ENCODE measurements at regions not wholly inside any gene's neighbourhood (a gene's known extent, or its start where the extent isn't known, plus 50 kb on each side); places are given as distances from the start of the nearest gene placed in this dataset.

GRCh38 chr5:73280386-73280785 is 107.4 kb downstream of the TMEM174 start:
- Histone ChIP-seq H3K4me3 (ENCODE audit: low read length) (no peak overlapping the region), H3K36me3 (ENCODE audit: control insufficient read depth, low read depth, low read length) (no peaks in the 10 kb centered on the region), H3K9ac (ENCODE audit: low read length) (no peak overlapping the region), H3K9me3 (ENCODE audit: control insufficient read depth, low read depth, low read length) (no peaks in the 10 kb centered on the region), H3K27me3 (ENCODE audit: control insufficient read depth, insufficient read depth, low read length) (peaks cover 11% of the 10 kb centered on the region), H3K27ac (ENCODE audit: low read length) (no peak overlapping the region), H3K4me1 (ENCODE audit: control insufficient read depth, low read depth, low read length) (peaks cover 19% of the 10 kb centered on the region)

- no peak overlapping the region for H3K4me3 ChIP-seq (ENCODE audit: low read length)
- peaks cover 11% of the 10 kb centered on the region for H3K27me3 ChIP-seq (ENCODE audit: control insufficient read depth, insufficient read depth, low read length)
- H3K27ac ChIP-seq (ENCODE audit: low read length) = no peak overlapping the region
- H3K36me3 ChIP-seq (ENCODE audit: control insufficient read depth, low read depth, low read length) = no peaks in the 10 kb centered on the region
- no peak overlapping the region for H3K9ac ChIP-seq (ENCODE audit: low read length)
- no peaks in the 10 kb centered on the region for H3K9me3 ChIP-seq (ENCODE audit: control insufficient read depth, low read depth, low read length)
- peaks cover 25% of the 10 kb centered on the region for H3K4me1 ChIP-seq (ENCODE audit: control insufficient read depth, low read depth, low read length)
Measured at GRCh38 chr5:73279805-73280204, 106.8 kb downstream of the TMEM174 start.

- Histone ChIP-seq H3K4me3 (ENCODE audit: low read length) (no peak overlapping the region), H3K9me3 (ENCODE audit: control insufficient read depth, low read depth, low read length) (no peaks in the 10 kb centered on the region), H3K27me3 (ENCODE audit: control insufficient read depth, insufficient read depth, low read length) (peaks cover 11% of the 10 kb centered on the region), H3K9ac (ENCODE audit: low read length) (no peak overlapping the region), H3K36me3 (ENCODE audit: control insufficient read depth, low read depth, low read length) (no peaks in the 10 kb centered on the region), H3K4me1 (ENCODE audit: control insufficient read depth, low read depth, low read length) (peaks cover 25% of the 10 kb centered on the region), H3K27ac (ENCODE audit: low read length) (no peak overlapping the region)
Measured at GRCh38 chr5:73278693-73279092, 105.7 kb downstream of the TMEM174 start.

- Histone ChIP-seq H3K36me3 (ENCODE audit: control insufficient read depth, low read depth, low read length) (no peaks in the 10 kb centered on the region), H3K9ac (ENCODE audit: low read length) (no peak overlapping the region), H3K27ac (ENCODE audit: low read length) (no peak overlapping the region)
Measured at GRCh38 chr5:73274881-73275663, 102.1 kb downstream of the TMEM174 start.

GRCh38 chr5:73274121-73274520 is 101.1 kb downstream of the TMEM174 start:
- no peak overlapping the region for H3K27ac ChIP-seq (ENCODE audit: low read length)
- H3K9me3 ChIP-seq (ENCODE audit: control insufficient read depth, low read depth, low read length) = no peaks in the 10 kb centered on the region
- H3K9ac ChIP-seq (ENCODE audit: low read length) = no peak overlapping the region
- peaks cover 11% of the 10 kb centered on the region for H3K27me3 ChIP-seq (ENCODE audit: control insufficient read depth, insufficient read depth, low read length)
- no peak overlapping the region for H3K4me3 ChIP-seq (ENCODE audit: low read length)
- H3K36me3 ChIP-seq (ENCODE audit: control insufficient read depth, low read depth, low read length) = no peaks in the 10 kb centered on the region
- peaks cover 6% of the 10 kb centered on the region for H3K4me1 ChIP-seq (ENCODE audit: control insufficient read depth, low read depth, low read length)

More at GRCh38 chr5:73274881-73275663, 102.1 kb downstream of the TMEM174 start:
- peaks cover 6% of the 10 kb centered on the region for H3K4me1 ChIP-seq (ENCODE audit: control insufficient read depth, low read depth, low read length)
- peaks cover 11% of the 10 kb centered on the region for H3K27me3 ChIP-seq (ENCODE audit: control insufficient read depth, insufficient read depth, low read length)
- H3K4me3 ChIP-seq (ENCODE audit: low read length) = no peak overlapping the region
- no peaks in the 10 kb centered on the region for H3K9me3 ChIP-seq (ENCODE audit: control insufficient read depth, low read depth, low read length)

GRCh38 chr5:73273379-73274050 is 100.5 kb downstream of the TMEM174 start:
- Histone ChIP-seq H3K9me3 (ENCODE audit: control insufficient read depth, low read depth, low read length) (no peaks in the 10 kb centered on the region), H3K4me3 (ENCODE audit: low read length) (no peak overlapping the region), H3K27ac (ENCODE audit: low read length) (no peak overlapping the region), H3K36me3 (ENCODE audit: control insufficient read depth, low read depth, low read length) (no peaks in the 10 kb centered on the region), H3K4me1 (ENCODE audit: control insufficient read depth, low read depth, low read length) (peaks cover 6% of the 10 kb centered on the region), H3K27me3 (ENCODE audit: control insufficient read depth, insufficient read depth, low read length) (peaks cover 11% of the 10 kb centered on the region), H3K9ac (ENCODE audit: low read length) (no peak overlapping the region)

GRCh38 chr5:73272351-73272750 is 99.4 kb downstream of the TMEM174 start:
- H3K4me3 ChIP-seq (ENCODE audit: low read length) = no peak overlapping the region
- H3K36me3 ChIP-seq (ENCODE audit: control insufficient read depth, low read depth, low read length) = no peaks in the 10 kb centered on the region
- H3K4me1 ChIP-seq (ENCODE audit: control insufficient read depth, low read depth, low read length) = peaks cover 6% of the 10 kb centered on the region
- peaks cover 17% of the 10 kb centered on the region for H3K27me3 ChIP-seq (ENCODE audit: control insufficient read depth, insufficient read depth, low read length)
- H3K27ac ChIP-seq (ENCODE audit: low read length) = no peak overlapping the region
- H3K9me3 ChIP-seq (ENCODE audit: control insufficient read depth, low read depth, low read length) = no peaks in the 10 kb centered on the region
- H3K9ac ChIP-seq (ENCODE audit: low read length) = no peak overlapping the region

GRCh38 chr5:73268826-73269225 is 95.8 kb downstream of the TMEM174 start:
- H3K9ac ChIP-seq (ENCODE audit: low read length) = no peak overlapping the region
- H3K27ac ChIP-seq (ENCODE audit: low read length) = no peak overlapping the region
- H3K4me3 ChIP-seq (ENCODE audit: low read length) = no peak overlapping the region
- no peaks in the 10 kb centered on the region for H3K9me3 ChIP-seq (ENCODE audit: control insufficient read depth, low read depth, low read length)
- peaks cover 5% of the 10 kb centered on the region for H3K4me1 ChIP-seq (ENCODE audit: control insufficient read depth, low read depth, low read length)
- no peaks in the 10 kb centered on the region for H3K36me3 ChIP-seq (ENCODE audit: control insufficient read depth, low read depth, low read length)
- H3K27me3 ChIP-seq (ENCODE audit: control insufficient read depth, insufficient read depth, low read length) = peaks cover 10% of the 10 kb centered on the region

GRCh38 chr5:73267766-73268435 is 94.9 kb downstream of the TMEM174 start:
- Histone ChIP-seq H3K9ac (ENCODE audit: low read length) (no peak overlapping the region), H3K27me3 (ENCODE audit: control insufficient read depth, insufficient read depth, low read length) (peaks cover 10% of the 10 kb centered on the region), H3K4me1 (ENCODE audit: control insufficient read depth, low read depth, low read length) (peaks cover 5% of the 10 kb centered on the region), H3K36me3 (ENCODE audit: control insufficient read depth, low read depth, low read length) (no peaks in the 10 kb centered on the region), H3K9me3 (ENCODE audit: control insufficient read depth, low read depth, low read length) (no peaks in the 10 kb centered on the region), H3K27ac (ENCODE audit: low read length) (no peak overlapping the region), H3K4me3 (ENCODE audit: low read length) (no peak overlapping the region)

GRCh38 chr5:73266925-73267765 is 94.2 kb downstream of the TMEM174 start:
- Histone ChIP-seq H3K4me3 (ENCODE audit: low read length) (no peak overlapping the region), H3K27ac (ENCODE audit: low read length) (no peak overlapping the region), H3K4me1 (ENCODE audit: control insufficient read depth, low read depth, low read length) (peaks cover 5% of the 10 kb centered on the region), H3K9ac (ENCODE audit: low read length) (no peak overlapping the region), H3K36me3 (ENCODE audit: control insufficient read depth, low read depth, low read length) (no peaks in the 10 kb centered on the region), H3K9me3 (ENCODE audit: control insufficient read depth, low read depth, low read length) (no peaks in the 10 kb centered on the region), H3K27me3 (ENCODE audit: control insufficient read depth, insufficient read depth, low read length) (peaks cover 10% of the 10 kb centered on the region)

- Histone ChIP-seq H3K9me3 (ENCODE audit: control insufficient read depth, low read depth, low read length) (no peaks in the 10 kb centered on the region), H3K27me3 (ENCODE audit: control insufficient read depth, insufficient read depth, low read length) (peaks cover 10% of the 10 kb centered on the region), H3K4me3 (ENCODE audit: low read length) (no peak overlapping the region), H3K9ac (ENCODE audit: low read length) (no peak overlapping the region), H3K27ac (ENCODE audit: low read length) (no peak overlapping the region), H3K36me3 (ENCODE audit: control insufficient read depth, low read depth, low read length) (no peaks in the 10 kb centered on the region), H3K4me1 (ENCODE audit: control insufficient read depth, low read depth, low read length) (peaks cover 5% of the 10 kb centered on the region)
Measured at GRCh38 chr5:73266176-73266738, 93.3 kb downstream of the TMEM174 start.
